Activated T-cell treated with anti-CD3 and anti-CD28 coated beads, Interleukin-2, amount 50 U/mL, for 72 hours (primary cell): ENCODE measurements at regions not wholly inside any gene's neighbourhood (a gene's known extent, or its start where the extent isn't known, plus 50 kb on each side); places are given as distances from the start of the nearest gene placed in this dataset.

Experiments used
- ATAC-seq, 2 donors: fragments of 150-1000 bp; cut with Tn5 transposase; replicated peaks in 1 of 2; 2 replicates each; pipeline ENCODE4 v1.10.0; 2021; ENCODE audit warnings: moderate library complexity in 2 of 2, mild to moderate bottlenecking in 1 of 2
- DNase-seq, 2 donors: peaks; one replicate each; pipeline ENCODE4 v3.0.0; 2021 to 2022; ENCODE audit warnings: mixed read lengths in 1 of 2
- H3K27ac Mint-ChIP-seq: one replicate; pipeline ENCODE4 v1.8.0; 2022; ENCODE audit warnings: mild to moderate bottlenecking, moderate library complexity, mixed read lengths
- H3K27me3 Mint-ChIP-seq: one replicate; pipeline ENCODE4 v1.8.0; 2022; ENCODE audit warnings: low read depth, mixed read lengths
- H3K36me3 Mint-ChIP-seq, 2 donors: one replicate each; pipeline ENCODE4 v1.8.0; 2022; ENCODE audit warnings: mixed read lengths in 2 of 2, mild to moderate bottlenecking in 1 of 2; ENCODE audit not compliant: insufficient read depth in 2 of 2
- H3K4me1 Mint-ChIP-seq: one replicate; pipeline ENCODE4 v1.8.0; 2022; ENCODE audit warnings: low read depth, mixed read lengths
- H3K4me3 Mint-ChIP-seq, 2 donors: one replicate each; pipeline ENCODE4 v1.8.0; 2022; ENCODE audit warnings: mild to moderate bottlenecking in 2 of 2, mixed read lengths in 2 of 2, moderate library complexity in 2 of 2
- H3K9me3 Mint-ChIP-seq, 2 donors: one replicate each; pipeline ENCODE4 v1.8.0; 2022; ENCODE audit warnings: mixed read lengths in 2 of 2

- ATAC-seq (no peak), DNase-seq (no peak)
- peaks cover 2% of the 10 kb centered on the region for H3K4me1 Mint-ChIP-seq
- no peaks in the 10 kb centered on the region for H3K36me3 Mint-ChIP-seq
- peaks cover 8% of the 10 kb centered on the region for H3K27me3 Mint-ChIP-seq
- H3K4me3 Mint-ChIP-seq, result no peak overlapping the region
- H3K27ac Mint-ChIP-seq, result no peak overlapping the region
- no peaks in the 10 kb centered on the region for H3K9me3 Mint-ChIP-seq
Observed at GRCh38 chr6:47129129-47129528, 87.0 kb upstream of the ADGRF1 start.

GRCh38 chr6:47126647-47127391 lies 84.7 kb upstream of the ADGRF1 start:
- Mint-ChIP-seq H3K27ac (no peak overlapping the region), H3K4me1 (no peaks in the 10 kb centered on the region), H3K27me3 (peaks cover 8% of the 10 kb centered on the region), H3K4me3 (no peak overlapping the region), H3K36me3 (no peaks in the 10 kb centered on the region), H3K9me3 (no peaks in the 10 kb centered on the region)
- ATAC-seq (no peak), DNase-seq (no peak)

- no peaks in the 10 kb centered on the region for H3K36me3 Mint-ChIP-seq
- DNase-seq (no peak), ATAC-seq (no peak)
- H3K4me1 Mint-ChIP-seq, result no peaks in the 10 kb centered on the region
- H3K27ac Mint-ChIP-seq, result no peak overlapping the region
- H3K27me3 Mint-ChIP-seq, result peaks cover 6% of the 10 kb centered on the region
- H3K4me3 Mint-ChIP-seq, result no peak overlapping the region
- H3K9me3 Mint-ChIP-seq, result no peaks in the 10 kb centered on the region
Observed at GRCh38 chr6:47118611-47119010, 76.5 kb upstream of the ADGRF1 start.

- H3K27ac Mint-ChIP-seq, result no peak overlapping the region
- DNase-seq (no peak), ATAC-seq (no peak)
- H3K36me3 Mint-ChIP-seq, result no peaks in the 10 kb centered on the region
- no peaks in the 10 kb centered on the region for H3K4me1 Mint-ChIP-seq
- H3K4me3 Mint-ChIP-seq, result no peak overlapping the region
- peaks cover 6% of the 10 kb centered on the region for H3K27me3 Mint-ChIP-seq
- no peaks in the 10 kb centered on the region for H3K9me3 Mint-ChIP-seq
Observed at GRCh38 chr6:47117314-47117713, 75.2 kb upstream of the ADGRF1 start.

GRCh38 chr6:47116606-47117005 lies 74.5 kb upstream of the ADGRF1 start:
- no peak for DNase-seq
- no peak overlapping the region for H3K27ac Mint-ChIP-seq
- H3K27me3 Mint-ChIP-seq, result peaks cover 6% of the 10 kb centered on the region
- ATAC-seq, result no peak
- no peak overlapping the region for H3K4me3 Mint-ChIP-seq
- H3K9me3 Mint-ChIP-seq, result no peaks in the 10 kb centered on the region
- no peaks in the 10 kb centered on the region for H3K36me3 Mint-ChIP-seq
- H3K4me1 Mint-ChIP-seq, result no peaks in the 10 kb centered on the region

- Mint-ChIP-seq H3K27ac (no peak overlapping the region), H3K27me3 (peaks cover 6% of the 10 kb centered on the region), H3K36me3 (no peaks in the 10 kb centered on the region), H3K9me3 (no peaks in the 10 kb centered on the region), H3K4me1 (no peaks in the 10 kb centered on the region), H3K4me3 (no peak overlapping the region)
- no peak for ATAC-seq
- no peak for DNase-seq
Observed at GRCh38 chr6:47116086-47116485, 74.0 kb upstream of the ADGRF1 start.

GRCh38 chr6:47114460-47114859 lies 72.3 kb upstream of the ADGRF1 start:
- ATAC-seq (no peak), DNase-seq (no peak)
- peaks cover 6% of the 10 kb centered on the region for H3K27me3 Mint-ChIP-seq
- H3K36me3 Mint-ChIP-seq, result no peaks in the 10 kb centered on the region
- H3K27ac Mint-ChIP-seq, result no peak overlapping the region
- no peaks in the 10 kb centered on the region for H3K9me3 Mint-ChIP-seq
- no peak overlapping the region for H3K4me3 Mint-ChIP-seq
- no peaks in the 10 kb centered on the region for H3K4me1 Mint-ChIP-seq

GRCh38 chr6:47112317-47112716 lies 70.2 kb upstream of the ADGRF1 start:
- Mint-ChIP-seq H3K36me3 (no peaks in the 10 kb centered on the region), H3K27me3 (peaks cover 2% of the 10 kb centered on the region), H3K4me3 (no peak overlapping the region), H3K27ac (no peak overlapping the region), H3K4me1 (no peaks in the 10 kb centered on the region), H3K9me3 (no peaks in the 10 kb centered on the region)
- DNase-seq, result no peak
- ATAC-seq, result no peak

GRCh38 chr6:47111685-47112084 lies 69.6 kb upstream of the ADGRF1 start:
- Mint-ChIP-seq H3K4me1 (no peaks in the 10 kb centered on the region), H3K27me3 (no peaks in the 10 kb centered on the region), H3K9me3 (no peaks in the 10 kb centered on the region), H3K4me3 (no peak overlapping the region), H3K27ac (no peak overlapping the region), H3K36me3 (no peaks in the 10 kb centered on the region)
- no peak for ATAC-seq
- no peak for DNase-seq

- Mint-ChIP-seq H3K27me3 (no peaks in the 10 kb centered on the region), H3K4me3 (no peak overlapping the region), H3K4me1 (no peaks in the 10 kb centered on the region), H3K27ac (no peak overlapping the region), H3K36me3 (no peaks in the 10 kb centered on the region), H3K9me3 (no peaks in the 10 kb centered on the region)
- ATAC-seq, result no peak
- no peak for DNase-seq
Observed at GRCh38 chr6:47109281-47109680, 67.1 kb upstream of the ADGRF1 start.

- no peak overlapping the region for H3K27ac Mint-ChIP-seq
- ATAC-seq (no peak), DNase-seq (no peak)
- H3K27me3 Mint-ChIP-seq, result no peaks in the 10 kb centered on the region
- H3K4me3 Mint-ChIP-seq, result no peak overlapping the region
- H3K9me3 Mint-ChIP-seq, result no peaks in the 10 kb centered on the region
- no peaks in the 10 kb centered on the region for H3K36me3 Mint-ChIP-seq
- H3K4me1 Mint-ChIP-seq, result no peaks in the 10 kb centered on the region
Observed at GRCh38 chr6:47106721-47107197, 64.6 kb upstream of the ADGRF1 start.

- no peak overlapping the region for H3K4me3 Mint-ChIP-seq
- H3K9me3 Mint-ChIP-seq, result no peaks in the 10 kb centered on the region
- ATAC-seq (no peak), DNase-seq (no peak)
- no peak overlapping the region for H3K27ac Mint-ChIP-seq
- no peaks in the 10 kb centered on the region for H3K36me3 Mint-ChIP-seq
- no peaks in the 10 kb centered on the region for H3K4me1 Mint-ChIP-seq
- H3K27me3 Mint-ChIP-seq, result no peaks in the 10 kb centered on the region
Observed at GRCh38 chr6:47106216-47106615, 64.1 kb upstream of the ADGRF1 start.

- H3K27me3 Mint-ChIP-seq, result no peaks in the 10 kb centered on the region
- no peak overlapping the region for H3K4me3 Mint-ChIP-seq
- H3K9me3 Mint-ChIP-seq, result no peaks in the 10 kb centered on the region
- H3K4me1 Mint-ChIP-seq, result no peaks in the 10 kb centered on the region
- ATAC-seq (no peak), DNase-seq (no peak)
- no peak overlapping the region for H3K27ac Mint-ChIP-seq
- H3K36me3 Mint-ChIP-seq, result no peaks in the 10 kb centered on the region
Observed at GRCh38 chr6:47105469-47106178, 63.5 kb upstream of the ADGRF1 start.

- no peak for ATAC-seq
- H3K27me3 Mint-ChIP-seq, result no peaks in the 10 kb centered on the region
- H3K27ac Mint-ChIP-seq, result no peak overlapping the region
- H3K4me1 Mint-ChIP-seq, result no peaks in the 10 kb centered on the region
- no peaks in the 10 kb centered on the region for H3K36me3 Mint-ChIP-seq
- DNase-seq, result no peak
- no peak overlapping the region for H3K4me3 Mint-ChIP-seq
- no peaks in the 10 kb centered on the region for H3K9me3 Mint-ChIP-seq
Observed at GRCh38 chr6:47103931-47104330, 61.8 kb upstream of the ADGRF1 start.
